ENCODE measurements at regions not wholly inside any gene's neighbourhood (a gene's known extent, or its start where the extent isn't known, plus 50 kb on each side); places are given as distances from the start of the nearest gene placed in this dataset.
"Not testable (repeated sequence)": the region's sequence is repeated elsewhere in the genome, so short reads cannot be mapped to it uniquely, and the experiment has no call there.

- Histone ChIP-seq H3K4me2 (no peak overlapping the region), H3K4me1 (ENCODE audit: insufficient read depth) (no peaks in the 10 kb centered on the region), H3K27me3 (no peaks in the 10 kb centered on the region), H3K79me2 (no peaks in the 10 kb centered on the region), H3K4me3 (no peak overlapping the region), H2AFZ (no peak overlapping the region), H3K9me2 (replicated peaks; ENCODE audit: insufficient read depth) (no peaks in the 10 kb centered on the region), H4K20me1 (ENCODE audit: insufficient read depth, poor library complexity, severe bottlenecking) (no peaks in the 10 kb centered on the region), H3K27ac (no peak overlapping the region), H3K36me3 (replicated peaks; ENCODE audit: insufficient read depth, low read depth) (no peaks in the 10 kb centered on the region), H3K9me3 (ENCODE audit: low read depth) (no peaks in the 10 kb centered on the region)
- no peak for DNase-seq (ENCODE audit: low spot score)
- WGBS (ENCODE audit: low lambda C conversion rate, missing lambda C conversion rate), result 67% methylated on average over 3 of the region's 3 CpGs
- TF ChIP-seq CTCF (IDR thresholded peaks at IDR 0.05; ENCODE audit: poor library complexity), result no peak
- no peak for TF ChIP-seq EZH2 (IDR thresholded peaks at IDR 0.05; ENCODE audit: borderline replicate concordance)
- TF ChIP-seq EZH2phosphoT487 (IDR thresholded peaks at IDR 0.05; ENCODE audit: low read depth, severe bottlenecking, unreplicated experiment), result no peak
These were observed 68.0 kb downstream of the OR5AK2 start for GRCh38 chr11:57056735-57057134.

DNA sequence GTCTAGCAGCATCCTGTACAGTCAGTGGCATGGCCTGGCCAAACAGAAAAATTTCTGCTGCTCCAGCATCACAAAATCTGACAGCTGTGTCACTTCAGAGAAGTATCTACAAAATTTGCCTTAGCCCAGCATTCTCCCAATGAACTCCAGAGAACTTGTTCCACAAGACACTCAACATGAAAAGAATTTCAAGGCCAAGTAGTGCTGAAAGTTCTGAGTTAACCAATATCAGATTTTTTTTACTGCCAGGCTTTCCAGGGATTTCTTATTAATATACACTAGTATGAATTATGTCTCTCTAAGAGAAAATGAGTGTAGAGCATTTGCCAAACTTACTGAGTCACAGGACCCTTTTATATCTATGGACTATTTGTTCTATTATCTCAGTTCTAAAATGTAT is 68.8 kb downstream of the OR5AK2 start:
- no peak overlapping the region for H3K4me2 ChIP-seq
- H3K9me2 ChIP-seq (replicated peaks; ENCODE audit: insufficient read depth), result no peaks in the 10 kb centered on the region
- no peaks in the 10 kb centered on the region for H3K9me3 ChIP-seq (ENCODE audit: low read depth)

GRCh38 chr11:57062957-57063356 is 74.2 kb downstream of the OR5AK2 start:
- not testable (repeated sequence) for DNase-seq (ENCODE audit: low spot score); H3K4me2 ChIP-seq; H3K27ac ChIP-seq; H3K27me3 ChIP-seq; H2AFZ ChIP-seq; H3K4me3 ChIP-seq; H3K9me2 ChIP-seq (replicated peaks; ENCODE audit: insufficient read depth); H3K79me2 ChIP-seq; H4K20me1 ChIP-seq (ENCODE audit: insufficient read depth, poor library complexity, severe bottlenecking); H3K9me3 ChIP-seq (ENCODE audit: low read depth); H3K4me1 ChIP-seq (ENCODE audit: insufficient read depth); H3K36me3 ChIP-seq (replicated peaks; ENCODE audit: insufficient read depth, low read depth)
- WGBS (ENCODE audit: low lambda C conversion rate, missing lambda C conversion rate), result 88% methylated on average over 7 of the region's 7 CpGs

More for the DNA sequence above, 68.8 kb downstream of the OR5AK2 start:
- Histone ChIP-seq H2AFZ (no peak overlapping the region), H4K20me1 (ENCODE audit: insufficient read depth, poor library complexity, severe bottlenecking) (no peaks in the 10 kb centered on the region), H3K4me3 (no peak overlapping the region), H3K36me3 (replicated peaks; ENCODE audit: insufficient read depth, low read depth) (no peaks in the 10 kb centered on the region), H3K27ac (no peak overlapping the region), H3K27me3 (no peaks in the 10 kb centered on the region), H3K4me1 (ENCODE audit: insufficient read depth) (no peaks in the 10 kb centered on the region), H3K79me2 (no peaks in the 10 kb centered on the region)
- TF ChIP-seq EZH2phosphoT487 (IDR thresholded peaks at IDR 0.05; ENCODE audit: low read depth, severe bottlenecking, unreplicated experiment) (no peak), CTCF (IDR thresholded peaks at IDR 0.05; ENCODE audit: poor library complexity) (no peak), EZH2 (IDR thresholded peaks at IDR 0.05; ENCODE audit: borderline replicate concordance) (no peak)
- no peak for DNase-seq (ENCODE audit: low spot score)

- H2AFZ ChIP-seq, result no peak overlapping the region
- no peaks in the 10 kb centered on the region for H3K4me1 ChIP-seq (ENCODE audit: insufficient read depth)
- H3K27ac ChIP-seq, result no peak overlapping the region
- no peak overlapping the region for H3K4me3 ChIP-seq
- no peak overlapping the region for H3K4me2 ChIP-seq
- DNase-seq (ENCODE audit: low spot score), result no peak
- 72% methylated on average over 1 of the region's 1 CpG for WGBS (ENCODE audit: low lambda C conversion rate, missing lambda C conversion rate)
- no peaks in the 10 kb centered on the region for H3K9me2 ChIP-seq (replicated peaks; ENCODE audit: insufficient read depth)
- no peaks in the 10 kb centered on the region for H3K36me3 ChIP-seq (replicated peaks; ENCODE audit: insufficient read depth, low read depth)
- no peaks in the 10 kb centered on the region for H3K27me3 ChIP-seq
- H4K20me1 ChIP-seq (ENCODE audit: insufficient read depth, poor library complexity, severe bottlenecking), result no peaks in the 10 kb centered on the region
- no peaks in the 10 kb centered on the region for H3K79me2 ChIP-seq
- TF ChIP-seq CTCF (IDR thresholded peaks at IDR 0.05; ENCODE audit: poor library complexity), result no peak
- TF ChIP-seq EZH2 (IDR thresholded peaks at IDR 0.05; ENCODE audit: borderline replicate concordance), result no peak
- no peak for TF ChIP-seq EZH2phosphoT487 (IDR thresholded peaks at IDR 0.05; ENCODE audit: low read depth, severe bottlenecking, unreplicated experiment)
- no peaks in the 10 kb centered on the region for H3K9me3 ChIP-seq (ENCODE audit: low read depth)
These were observed 81.2 kb downstream of the OR5AK2 start for GRCh38 chr11:57069942-57070341.

Measured in hepatocyte (in vitro differentiated cells).